IPS-NIHi11 (cell line): ENCODE measurements at regions not wholly inside any gene's neighbourhood (a gene's known extent, or its start where the extent isn't known, plus 50 kb on each side); places are given as distances from the start of the nearest gene placed in this dataset.
"Not testable (repeated sequence)": the region's sequence is repeated elsewhere in the genome, so short reads cannot be mapped to it uniquely, and the experiment has no call there.

ENCODE experiments used
- DNase-seq: peaks from one replicate; pipeline ENCODE4 v3.0.0; 2012; ENCODE audit warnings: mixed read lengths, low spot score

DNA sequence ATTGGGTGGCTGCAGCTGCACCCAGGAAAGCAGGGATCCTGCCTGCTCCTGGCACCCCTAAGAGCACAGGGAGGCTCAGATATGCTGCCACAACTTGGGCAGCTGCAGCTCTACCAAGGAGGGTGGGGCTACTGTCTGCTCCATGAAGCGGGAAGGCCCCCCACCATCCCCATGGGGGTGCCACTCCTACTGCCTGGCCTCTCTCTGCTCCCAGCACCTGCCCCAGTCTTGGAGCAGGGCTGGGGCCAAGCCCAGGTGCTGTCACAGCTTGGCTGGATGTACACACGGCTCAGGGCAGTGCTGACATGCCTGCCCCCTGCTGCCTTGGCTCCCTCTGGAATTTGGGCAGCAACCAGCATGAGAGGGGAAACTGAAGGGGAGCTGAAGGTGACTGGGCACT, 214.7 kb upstream of the PLPPR1 start:
- no peak for DNase-seq

DNA sequence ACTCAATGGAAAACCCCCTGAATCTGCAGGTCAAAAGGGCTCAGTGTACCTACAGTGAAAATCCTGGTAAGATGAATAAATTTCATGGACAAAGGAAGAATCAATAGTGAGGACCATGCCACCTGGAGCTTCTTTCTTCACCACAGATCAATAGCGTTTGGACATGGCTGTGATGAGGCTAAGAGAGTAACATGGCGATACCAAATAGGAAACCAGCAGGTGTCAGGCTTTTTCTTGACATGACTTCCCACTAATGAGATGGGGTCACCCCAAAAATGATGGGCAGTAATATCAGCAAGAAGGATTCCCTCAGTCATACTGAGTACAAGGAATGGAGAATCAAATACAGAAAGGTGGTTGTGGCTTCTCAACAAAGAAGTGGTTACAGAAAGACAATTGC, 208.5 kb upstream of the PLPPR1 start:
- peak; percentile 9 for DNase-seq

DNA sequence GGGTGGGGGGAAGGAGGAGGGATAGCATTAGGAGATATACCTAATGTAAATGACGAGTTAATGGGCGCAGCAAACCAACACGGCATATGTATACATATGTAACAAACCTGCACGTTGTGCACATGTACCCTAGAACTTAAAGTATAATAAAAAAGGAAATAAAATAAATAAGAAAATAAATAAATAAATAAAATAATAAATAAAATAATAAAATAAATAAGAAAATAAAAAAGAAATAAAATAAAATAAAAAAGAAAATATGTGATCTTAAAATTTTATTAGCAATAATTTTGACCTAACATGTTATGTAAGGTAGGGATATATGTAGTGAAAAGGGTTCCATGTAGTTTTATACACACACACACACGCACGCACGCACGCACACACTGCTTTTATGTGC, 195.5 kb upstream of the PLPPR1 start:
- DNase-seq = not testable (repeated sequence)

DNA sequence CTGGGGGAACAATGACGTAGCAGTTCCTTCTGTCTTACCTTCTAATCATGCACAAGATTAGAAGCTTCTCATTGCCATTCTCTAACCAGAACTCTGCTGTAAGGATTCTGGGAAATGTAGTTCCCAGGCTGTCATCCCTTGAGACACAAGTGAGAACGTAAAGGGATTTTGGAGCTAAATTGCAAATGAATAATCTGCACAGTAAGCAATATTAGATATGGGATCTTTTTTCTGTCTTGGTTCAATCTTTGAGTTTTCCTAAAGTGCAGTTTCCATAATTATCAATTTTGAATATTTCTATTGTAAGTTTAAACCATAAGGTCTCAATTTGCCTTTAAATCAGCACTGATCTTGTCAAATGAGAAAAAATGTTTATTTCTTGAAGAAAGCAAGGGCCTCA, 189.7 kb upstream of the PLPPR1 start:
- DNase-seq = no peak

DNA sequence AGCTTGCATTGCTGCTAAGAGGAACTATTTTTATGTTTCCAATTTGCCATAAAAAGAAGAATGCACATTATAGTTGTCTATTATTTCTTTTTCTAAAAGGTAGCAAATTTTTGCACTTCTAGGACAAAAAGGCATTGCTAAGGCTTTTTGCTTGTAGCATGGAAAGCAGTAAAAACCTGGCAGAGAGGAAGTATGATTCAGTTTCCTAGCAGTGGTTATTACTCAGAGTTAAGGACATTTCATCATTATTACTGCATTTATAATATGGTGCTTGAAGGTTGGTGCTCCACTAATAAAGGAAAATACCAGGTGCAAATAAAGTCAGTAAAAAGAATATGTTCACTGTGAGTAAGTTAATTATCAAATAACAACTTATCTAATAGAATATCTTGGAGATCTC, 179.8 kb upstream of the PLPPR1 start:
- DNase-seq = no peak

DNA sequence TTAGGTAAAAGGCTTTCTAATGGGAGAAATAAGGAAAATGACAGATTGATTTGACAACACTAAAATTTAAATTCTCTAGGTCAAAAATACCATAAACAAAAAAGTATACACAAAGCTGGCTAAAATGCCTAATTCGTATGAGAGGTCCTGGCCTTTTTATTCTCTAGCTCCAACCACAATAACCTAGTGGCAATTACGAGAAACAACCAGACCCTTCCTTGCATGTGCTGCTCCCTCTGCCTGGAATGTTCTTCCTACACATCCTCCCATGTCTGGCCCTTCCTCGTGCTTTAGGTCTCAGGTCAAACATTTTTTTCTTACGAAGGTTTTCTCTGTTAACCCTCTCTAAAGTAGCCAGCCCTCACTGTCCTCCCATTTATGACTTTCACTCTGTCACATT, 176.4 kb upstream of the PLPPR1 start:
- peak; percentile 12 for DNase-seq

DNA sequence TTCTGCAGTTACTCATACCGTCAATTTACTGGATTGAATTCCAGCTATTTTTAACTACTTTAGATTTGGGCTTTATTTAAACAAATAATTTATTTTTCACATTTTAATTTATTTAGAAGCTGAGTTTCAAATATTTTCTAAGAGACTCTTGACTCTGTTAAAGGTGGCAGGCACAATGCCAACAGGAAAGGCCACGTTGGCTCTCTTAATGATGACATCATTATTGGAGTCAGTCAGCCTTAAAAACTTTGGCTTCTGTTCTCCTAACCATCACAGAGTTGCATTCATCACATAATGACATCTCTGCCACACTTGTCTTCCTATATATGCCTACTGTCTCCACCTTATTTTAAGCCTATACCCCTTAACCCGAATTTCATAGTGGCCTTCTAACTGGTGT, 172.3 kb upstream of the PLPPR1 start:
- DNase-seq = no peak

DNA sequence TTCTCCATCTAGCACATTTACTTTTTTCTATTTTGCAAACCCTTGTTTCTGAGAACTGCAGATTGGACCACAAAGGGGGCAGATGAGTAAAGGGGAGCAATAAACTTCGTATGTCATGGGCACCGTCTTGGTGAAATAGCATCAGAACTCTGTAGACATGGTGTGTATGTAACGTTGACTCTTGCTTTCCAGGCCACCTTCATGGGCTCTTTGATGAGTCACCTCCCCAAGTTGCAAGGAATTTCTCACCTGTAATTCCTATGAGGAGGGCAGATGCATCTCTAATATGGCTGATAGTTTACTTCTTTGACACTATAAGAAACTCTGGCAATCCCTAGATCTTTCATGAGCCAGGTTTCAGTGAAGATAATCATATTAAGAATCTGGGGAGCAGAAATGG, 163.4 kb upstream of the PLPPR1 start:
- no peak for DNase-seq

DNA sequence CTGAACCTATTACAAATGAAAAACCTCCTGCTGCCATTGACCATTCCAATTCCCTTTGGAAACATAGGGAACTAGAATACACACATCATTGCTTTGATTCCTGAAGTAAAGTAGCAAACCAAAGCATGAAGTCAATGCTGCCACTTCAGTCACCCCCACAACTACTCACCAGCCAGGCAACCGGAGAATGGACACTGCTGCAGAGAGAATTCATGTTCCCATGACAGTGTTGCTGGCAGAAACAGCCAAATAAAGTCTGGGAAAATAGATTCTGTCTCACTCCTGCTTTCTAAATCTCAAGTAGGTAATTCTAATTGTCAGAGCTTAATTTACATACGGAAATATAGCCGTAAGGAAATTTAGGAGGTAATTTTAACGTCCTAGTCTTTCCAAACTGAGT, 162.9 kb upstream of the PLPPR1 start:
- DNase-seq = no peak

DNA sequence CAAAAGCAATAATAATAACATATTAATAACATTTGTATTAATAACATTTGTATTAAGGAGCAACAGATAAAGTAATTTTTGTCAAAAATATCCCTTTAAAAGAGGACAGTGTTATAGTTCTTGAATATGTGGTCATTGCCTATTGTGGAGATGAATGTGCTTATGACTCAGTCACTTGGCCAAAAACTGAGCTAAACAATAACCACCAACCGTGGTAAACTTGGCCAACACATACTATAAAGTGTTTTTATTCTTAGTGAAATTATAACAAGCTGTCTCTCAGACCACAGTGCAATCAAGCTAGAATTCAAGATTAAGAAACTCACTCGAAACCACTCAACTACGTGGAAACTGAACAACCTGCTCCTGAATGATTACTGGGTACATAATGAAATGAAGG, 159.2 kb upstream of the PLPPR1 start:
- DNase-seq = no peak

DNA sequence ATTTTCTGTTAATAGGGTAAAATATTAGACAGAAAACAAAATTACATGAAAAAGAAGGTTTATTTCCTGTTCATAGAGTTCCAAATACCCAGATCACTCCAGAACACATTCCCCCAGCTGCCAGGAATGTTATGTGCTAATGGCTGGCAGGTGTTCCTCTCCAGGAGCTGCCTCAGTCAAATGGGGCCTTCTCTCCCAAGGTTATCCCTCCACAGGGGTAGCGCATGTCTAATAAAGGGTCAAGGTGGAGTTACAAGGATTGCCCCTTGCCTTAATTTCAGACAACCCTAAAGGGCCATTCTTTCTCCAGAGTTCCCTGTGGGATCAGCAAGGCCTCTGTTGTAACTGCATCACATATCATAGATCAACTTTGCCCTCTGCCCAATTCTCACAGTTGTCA, 148.6 kb upstream of the PLPPR1 start:
- no peak for DNase-seq

DNA sequence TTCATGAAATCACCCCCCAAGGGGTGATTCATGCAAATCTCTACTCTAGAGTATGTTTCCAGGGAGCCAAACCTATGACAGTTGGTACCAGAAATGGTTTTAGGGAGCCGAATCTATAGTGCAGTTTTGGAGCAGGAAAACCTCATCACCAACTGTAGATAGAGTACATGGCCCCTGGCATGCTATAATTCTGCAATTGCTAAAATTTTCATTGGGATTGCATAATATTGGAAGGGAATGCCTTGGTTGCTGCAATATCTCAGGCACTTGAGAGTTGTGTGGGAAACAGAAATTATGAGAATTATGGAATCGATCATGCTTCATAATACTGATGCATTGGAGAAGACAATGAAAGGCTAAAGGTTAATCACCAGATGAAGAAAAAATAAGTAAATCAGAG, 148.2 kb upstream of the PLPPR1 start:
- no peak for DNase-seq

DNA sequence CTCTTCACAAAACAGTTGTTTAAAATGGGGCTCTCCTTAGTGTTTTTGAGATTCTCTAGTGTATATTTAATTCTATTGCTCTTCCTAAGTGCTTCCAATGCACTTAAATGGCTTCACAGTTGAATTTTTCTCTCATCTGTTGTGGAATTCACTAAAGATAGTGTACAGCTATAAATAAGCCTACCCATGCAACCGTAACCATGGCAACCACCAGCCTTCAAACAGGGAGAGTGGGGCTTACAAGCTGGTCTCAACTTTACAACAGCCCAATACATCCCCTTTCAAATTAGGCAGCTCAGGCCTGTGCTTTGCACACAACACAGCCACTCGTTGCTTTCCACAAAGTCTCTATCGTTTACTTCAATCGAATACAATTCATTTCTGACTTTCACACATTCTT, 144.0 kb upstream of the PLPPR1 start:
- no peak for DNase-seq

DNA sequence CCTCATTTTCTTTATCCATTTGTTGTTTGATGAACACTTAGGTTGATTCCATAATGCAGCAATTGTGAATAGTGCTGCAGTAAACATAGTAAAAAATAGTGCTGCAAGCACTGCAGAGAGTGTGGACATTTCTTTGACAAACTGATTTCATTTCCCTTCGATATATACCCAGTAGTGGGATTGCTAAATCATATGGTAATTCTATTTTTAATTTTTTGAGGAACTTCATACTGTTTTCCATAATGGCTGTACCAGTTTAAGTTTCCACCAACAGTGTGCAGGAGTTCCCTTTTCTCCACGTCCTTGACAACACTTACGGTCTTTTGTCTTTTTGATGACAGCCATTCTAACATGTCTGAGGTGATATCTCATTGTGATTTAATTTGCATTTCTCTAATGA, 138.2 kb upstream of the PLPPR1 start:
- DNase-seq = no peak

DNA sequence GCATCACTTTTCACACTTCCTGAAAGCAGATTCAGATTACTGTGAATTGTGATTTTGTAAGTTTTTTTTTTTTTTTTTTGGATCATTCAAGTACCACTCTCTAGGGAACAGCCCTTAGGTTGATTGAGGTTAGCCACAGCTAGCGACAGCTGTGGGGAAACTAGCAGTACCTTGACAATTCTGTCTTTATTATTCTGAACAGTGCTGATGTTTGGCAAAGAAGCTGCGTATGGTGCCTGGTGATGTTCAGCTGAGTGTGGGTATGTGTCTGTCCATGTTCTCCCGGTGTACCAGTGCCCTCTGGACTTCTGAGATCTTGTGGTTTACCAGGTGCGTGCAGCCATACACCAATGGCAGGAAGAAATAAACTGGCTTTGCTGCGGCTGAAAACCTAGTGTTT, 117.3 kb upstream of the PLPPR1 start:
- DNase-seq = no peak

DNA sequence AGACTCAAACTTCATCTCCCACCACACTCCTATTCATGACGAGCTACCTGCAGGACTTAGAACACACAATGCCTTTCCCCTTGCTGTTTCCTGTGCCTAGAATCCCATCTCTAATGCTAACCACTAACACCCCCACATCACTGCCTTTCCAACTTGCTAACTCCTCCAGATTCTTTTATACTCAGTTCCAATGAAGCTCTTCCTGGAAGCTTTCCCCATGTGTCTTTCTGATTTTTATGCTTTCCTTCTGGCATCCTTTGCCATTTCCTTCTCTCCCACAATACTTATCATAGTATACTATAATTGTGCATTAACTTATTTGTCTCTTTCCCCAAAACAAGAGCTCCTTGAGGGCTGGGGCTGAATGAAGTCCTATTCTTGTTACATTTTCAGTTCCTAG, 115.3 kb upstream of the PLPPR1 start:
- no peak for DNase-seq

DNA sequence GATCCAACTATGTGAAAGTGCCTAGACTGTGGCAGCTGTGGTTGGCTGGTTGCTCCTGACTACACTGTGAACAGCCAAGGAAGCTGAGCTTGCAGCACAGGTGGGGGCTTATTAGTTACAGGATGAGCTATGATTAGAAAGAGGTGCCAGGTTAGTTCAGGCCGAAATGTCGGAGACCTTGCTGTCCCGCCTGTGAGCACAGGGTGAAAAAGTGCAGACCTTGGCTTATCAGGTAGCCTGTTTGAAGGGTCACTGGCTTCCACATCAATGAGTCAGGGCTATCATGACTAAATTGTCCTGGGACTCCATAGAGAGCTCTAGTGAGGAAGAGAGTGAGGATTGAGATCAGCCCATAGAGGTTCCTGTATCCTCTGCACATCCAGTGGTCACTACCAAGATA, 114.3 kb upstream of the PLPPR1 start:
- no peak for DNase-seq

DNA sequence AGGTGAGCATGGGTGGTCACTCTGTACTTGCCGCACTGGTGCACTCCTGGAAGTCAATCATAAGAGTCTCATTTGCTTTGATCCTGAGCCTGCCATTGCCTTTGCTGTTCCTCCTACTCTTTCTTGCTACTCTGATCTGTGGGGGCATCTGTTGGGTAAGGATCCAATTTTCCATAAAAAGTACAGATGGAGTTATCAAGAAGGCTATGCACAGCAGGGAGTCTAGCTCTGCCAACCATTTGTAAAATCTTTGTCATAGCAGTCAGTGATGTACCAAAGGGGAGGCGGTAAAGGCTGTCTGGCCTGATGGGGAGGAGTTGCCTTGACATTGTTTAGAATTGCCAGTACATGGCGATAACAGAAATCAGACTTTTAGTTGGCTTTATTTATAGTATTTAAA, 109.0 kb upstream of the PLPPR1 start:
- no peak for DNase-seq

DNA sequence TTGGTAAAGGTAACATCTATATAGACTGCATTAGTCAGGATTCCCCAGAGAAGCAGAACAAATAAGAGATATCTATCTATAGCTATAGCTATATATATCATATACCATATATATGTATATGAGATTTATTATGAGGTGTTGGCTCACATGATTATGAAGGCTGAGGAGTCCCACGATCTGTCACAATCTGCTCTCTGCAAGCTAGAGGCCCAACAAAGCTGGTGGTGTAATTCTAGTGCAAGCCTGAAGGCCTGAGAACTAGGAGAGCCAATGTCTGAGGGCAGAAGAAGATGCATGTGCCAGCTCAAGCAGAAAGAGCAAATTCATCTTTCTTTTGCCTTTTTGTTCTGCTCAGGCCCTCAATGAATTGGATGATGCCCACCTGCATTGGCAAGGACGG, 102.2 kb upstream of the PLPPR1 start:
- DNase-seq = no peak

DNA sequence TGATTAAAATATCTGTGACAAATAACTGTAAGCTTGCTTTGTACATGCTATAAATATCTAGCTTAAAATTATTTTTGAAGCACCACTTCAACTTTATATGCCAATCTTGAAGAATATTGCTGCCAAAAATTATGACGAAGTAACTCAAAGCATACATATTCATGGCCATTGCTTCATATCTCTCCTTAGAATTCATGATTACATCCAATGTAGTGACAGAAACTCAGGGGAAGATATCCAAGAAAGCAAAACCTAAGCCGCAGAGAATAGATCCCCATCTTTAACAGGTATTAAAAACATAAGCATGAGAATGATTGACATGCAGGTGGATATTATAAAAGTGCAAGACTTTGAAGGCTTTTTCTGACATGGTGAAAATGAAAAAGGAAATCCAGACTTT, 100.8 kb upstream of the PLPPR1 start:
- no peak for DNase-seq

DNA sequence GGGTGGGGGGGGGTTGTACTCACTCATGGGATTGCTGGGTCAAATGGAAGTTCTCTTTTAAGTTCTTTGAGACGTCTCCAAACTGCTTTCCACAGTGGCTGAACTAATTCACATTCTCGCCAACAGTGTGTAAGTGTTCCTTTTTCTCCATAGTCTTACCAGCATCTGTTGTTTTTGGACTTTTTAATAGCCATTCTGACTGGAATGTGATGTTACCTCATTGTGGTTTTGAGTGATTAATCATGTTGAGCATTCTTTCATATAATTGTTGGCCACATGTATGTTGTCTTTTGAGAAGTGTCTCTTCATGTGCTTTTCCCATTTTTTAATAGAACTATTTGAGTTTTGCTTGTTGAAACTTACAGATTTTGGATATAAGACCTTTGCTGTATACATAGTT, 94.9 kb upstream of the PLPPR1 start:
- DNase-seq = no peak

DNA sequence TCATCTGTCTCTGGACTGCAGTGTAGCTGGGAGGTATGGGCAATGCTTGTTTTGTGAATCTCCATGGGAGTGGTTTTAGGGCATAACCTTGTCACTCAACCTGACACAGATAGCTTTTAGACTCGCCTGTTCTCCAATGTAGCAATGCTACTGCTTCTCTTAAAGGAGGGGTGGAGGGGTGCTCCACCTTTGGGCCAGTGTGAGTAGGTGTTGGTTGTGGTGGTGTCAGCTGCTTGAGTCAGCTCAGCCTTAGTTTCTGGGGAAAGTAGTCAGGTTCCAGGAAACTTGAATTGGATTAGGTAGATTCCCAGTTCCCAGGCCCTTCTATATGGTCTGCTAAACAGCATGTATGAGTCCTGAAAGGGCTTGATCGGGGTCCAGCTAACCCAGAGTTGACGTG, 91.1 kb upstream of the PLPPR1 start:
- DNase-seq = no peak

DNA sequence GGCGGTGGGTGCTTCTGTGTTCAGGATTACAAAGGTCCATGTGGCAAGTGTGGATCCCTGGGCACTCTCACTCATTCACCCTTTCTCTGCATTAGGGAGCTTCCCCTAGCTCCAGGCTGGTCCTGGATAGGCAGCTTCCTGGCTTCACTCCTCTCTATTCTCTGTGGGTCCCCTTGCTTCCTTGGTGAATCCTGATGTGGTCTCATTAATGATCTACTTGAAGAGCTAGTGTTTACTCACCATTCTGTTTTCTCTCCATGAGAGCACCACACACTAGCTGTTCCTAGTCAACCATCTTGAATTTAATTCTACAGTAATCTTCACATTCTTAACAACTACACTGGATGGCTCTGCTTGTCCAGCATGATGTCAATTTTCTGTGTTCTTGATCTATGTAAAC, 90.0 kb upstream of the PLPPR1 start:
- no peak for DNase-seq

DNA sequence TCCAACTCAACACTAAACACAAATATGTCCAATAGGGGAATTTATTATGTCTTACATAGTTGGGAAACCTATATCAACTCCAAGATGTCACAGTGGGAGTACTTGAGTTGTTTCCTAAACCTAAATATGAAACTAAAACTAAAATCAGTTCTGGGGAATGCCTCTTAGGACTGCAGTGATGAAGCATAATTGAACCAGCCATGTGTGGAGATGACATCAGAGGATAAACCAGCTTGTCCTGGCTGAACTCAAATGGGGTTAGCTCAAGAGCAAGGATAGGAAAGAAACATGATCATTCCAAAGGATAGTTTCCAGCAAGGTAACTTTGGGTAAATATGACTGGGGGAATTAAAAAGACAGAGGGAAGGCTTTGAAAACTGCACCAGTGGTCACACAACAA, 88.9 kb upstream of the PLPPR1 start:
- no peak for DNase-seq

DNA sequence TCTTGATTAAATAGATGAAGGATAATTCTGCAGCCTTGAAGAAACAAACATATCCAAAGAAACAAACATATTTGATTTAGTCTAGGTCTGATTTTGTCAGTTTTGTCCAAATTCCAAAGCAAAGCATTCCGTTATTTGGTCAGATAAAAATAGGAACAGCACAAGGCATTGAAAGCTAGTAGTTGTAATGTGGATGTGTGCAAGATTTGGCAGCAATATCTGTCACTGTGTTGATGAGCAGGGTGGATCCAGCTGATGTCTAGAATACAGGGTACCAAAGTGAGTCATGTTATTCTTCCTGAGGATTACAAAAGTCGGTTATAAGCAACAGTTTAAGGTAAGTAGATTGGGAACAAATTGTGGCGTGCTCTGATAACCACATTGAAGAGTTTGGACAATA, 69.3 kb upstream of the PLPPR1 start:
- no peak for DNase-seq
